ENCODE measurements at regions not wholly inside any gene's neighbourhood (a gene's known extent, or its start where the extent isn't known, plus 50 kb on each side); places are given as distances from the start of the nearest gene placed in this dataset.

GRCh38 chr2:35827086-35827485 lies 528.5 kb upstream of the CRIM1 start:
- no peaks in the 10 kb centered on the region for H3K4me1 Mint-ChIP-seq

GRCh38 chr2:35822716-35823115 lies 532.9 kb upstream of the CRIM1 start:
- Mint-ChIP-seq H3K36me3 (no peaks in the 10 kb centered on the region), H3K4me1 (no peaks in the 10 kb centered on the region), H3K9me3 (peaks cover 0 to 3% (median 2%) of the 10 kb centered on the region in 7 donors), H3K27me3 (ENCODE audit: low read depth in 3 of 3) (peaks cover 0 to 2% (median 0%) of the 10 kb centered on the region in 3 donors), H3K4me3 (no peak overlapping the region), H3K27ac (no peak overlapping the region)
- Histone ChIP-seq H2AFZ (ENCODE audit: insufficient read depth, low read depth, low read length, poor library complexity, severe bottlenecking) (no peak overlapping the region), H3K27me3 (ENCODE audit: control insufficient read depth in 2 of 2, insufficient read depth in 2 of 2, low read length in 2 of 2) (no peaks in the 10 kb centered on the region), H3K9ac (ENCODE audit: insufficient read depth, low read length, poor library complexity, severe bottlenecking) (no peak overlapping the region), H3K9me3 (replicated peaks in 1 of 2; ENCODE audit: control insufficient read depth in 1 of 2, insufficient read depth in 1 of 2, low read length in 2 of 2) (no peaks in the 10 kb centered on the region), H4K20me1 (ENCODE audit: insufficient read depth, low read length) (no peaks in the 10 kb centered on the region), H3K36me3 (replicated peaks in 1 of 2; ENCODE audit: control insufficient read depth in 1 of 2, insufficient read depth in 2 of 2, low read length in 2 of 2) (no peaks in the 10 kb centered on the region), H3K79me2 (ENCODE audit: insufficient read depth, low read length) (no peaks in the 10 kb centered on the region), H3K4me3 (replicated peaks in 1 of 3; ENCODE audit: low read depth in 2 of 3, low read length in 3 of 3) (no peak overlapping the region), H3K4me1 (ENCODE audit: control insufficient read depth in 1 of 2, insufficient read depth in 2 of 2, low read length in 2 of 2) (no peaks in the 10 kb centered on the region), H3K27ac (ENCODE audit: low read depth in 1 of 2, low read length in 2 of 2) (no peak overlapping the region), H3K4me2 (replicated peaks; ENCODE audit: extremely low read depth, low read length, poor library complexity, severe bottlenecking) (no peak overlapping the region)
- 60% methylated on average over 1 of the region's 3 CpGs for WGBS (ENCODE audit: insufficient coverage)
- DNase-seq, result no peak
- intact Hi-C loops (cut with micrococcal nuclease), result no loop called here
- no peak for TF ChIP-seq CTCF (IDR thresholded peaks at IDR 0.05)

More at GRCh38 chr2:35827086-35827485, 528.5 kb upstream of the CRIM1 start:
- no peak overlapping the region for H3K27ac Mint-ChIP-seq
- peaks cover 0 to 1% (median 0%) of the 10 kb centered on the region in 3 donors for H3K27me3 Mint-ChIP-seq (ENCODE audit: low read depth in 3 of 3)
- Histone ChIP-seq H4K20me1 (ENCODE audit: insufficient read depth, low read length) (no peaks in the 10 kb centered on the region), H3K9me3 (replicated peaks in 1 of 2; ENCODE audit: control insufficient read depth in 1 of 2, insufficient read depth in 1 of 2, low read length in 2 of 2) (no peaks in the 10 kb centered on the region), H3K9ac (ENCODE audit: insufficient read depth, low read length, poor library complexity, severe bottlenecking) (no peak overlapping the region), H3K4me3 (replicated peaks in 1 of 3; ENCODE audit: low read depth in 2 of 3, low read length in 3 of 3) (no peak overlapping the region), H3K27ac (ENCODE audit: low read depth in 1 of 2, low read length in 2 of 2) (no peak overlapping the region), H3K4me1 (ENCODE audit: control insufficient read depth in 1 of 2, insufficient read depth in 2 of 2, low read length in 2 of 2) (no peaks in the 10 kb centered on the region), H3K27me3 (ENCODE audit: control insufficient read depth in 2 of 2, insufficient read depth in 2 of 2, low read length in 2 of 2) (no peaks in the 10 kb centered on the region), H3K36me3 (replicated peaks in 1 of 2; ENCODE audit: control insufficient read depth in 1 of 2, insufficient read depth in 2 of 2, low read length in 2 of 2) (no peaks in the 10 kb centered on the region), H2AFZ (ENCODE audit: insufficient read depth, low read depth, low read length, poor library complexity, severe bottlenecking) (no peak overlapping the region), H3K79me2 (ENCODE audit: insufficient read depth, low read length) (no peaks in the 10 kb centered on the region), H3K4me2 (replicated peaks; ENCODE audit: extremely low read depth, low read length, poor library complexity, severe bottlenecking) (no peak overlapping the region)
- intact Hi-C loops (cut with micrococcal nuclease), result no loop called here
- H3K4me3 Mint-ChIP-seq, result no peak overlapping the region
- no peak for DNase-seq
- H3K36me3 Mint-ChIP-seq, result no peaks in the 10 kb centered on the region
- WGBS (ENCODE audit: insufficient coverage), result 71% methylated on average over 1 of the region's 5 CpGs
- no peak for TF ChIP-seq CTCF (IDR thresholded peaks at IDR 0.05)
- peaks cover 0 to 3% (median 0%) of the 10 kb centered on the region in 7 donors for H3K9me3 Mint-ChIP-seq

All from CD14-positive monocyte (primary cell).